MM.1S (cell line): ENCODE measurements at regions not wholly inside any gene's neighbourhood (a gene's known extent, or its start where the extent isn't known, plus 50 kb on each side); places are given as distances from the start of the nearest gene placed in this dataset.

Experiments used
- EZH2 ChIP-seq: fragments of 300-600 bp; sonication (generic); optimal IDR thresholded peaks from 2 replicates; pipeline ENCODE3; 2017; ENCODE audit warnings: low read depth, mild to moderate bottlenecking, antibody characterized with exemption, low read length, mixed read lengths
- EZH2phosphoT487 ChIP-seq: fragments of 300-600 bp; sonication (generic); IDR thresholded peaks from 2 replicates; pipeline ENCODE4 v1.6.1; 2018; ENCODE audit warnings: antibody characterized with exemption, low read length
- TF ChIP-seq, protein P1 (sequence below): fragments of 300-600 bp; sonication (generic); IDR thresholded peaks from 2 replicates; pipeline ENCODE4 v1.5.1; 2016; ENCODE audit warnings: antibody characterized with exemption, low read length, mixed read lengths

- TF ChIP-seq EZH2 (no peak), EZH2phosphoT487 (no peak)
- TF ChIP-seq, protein P1, sequence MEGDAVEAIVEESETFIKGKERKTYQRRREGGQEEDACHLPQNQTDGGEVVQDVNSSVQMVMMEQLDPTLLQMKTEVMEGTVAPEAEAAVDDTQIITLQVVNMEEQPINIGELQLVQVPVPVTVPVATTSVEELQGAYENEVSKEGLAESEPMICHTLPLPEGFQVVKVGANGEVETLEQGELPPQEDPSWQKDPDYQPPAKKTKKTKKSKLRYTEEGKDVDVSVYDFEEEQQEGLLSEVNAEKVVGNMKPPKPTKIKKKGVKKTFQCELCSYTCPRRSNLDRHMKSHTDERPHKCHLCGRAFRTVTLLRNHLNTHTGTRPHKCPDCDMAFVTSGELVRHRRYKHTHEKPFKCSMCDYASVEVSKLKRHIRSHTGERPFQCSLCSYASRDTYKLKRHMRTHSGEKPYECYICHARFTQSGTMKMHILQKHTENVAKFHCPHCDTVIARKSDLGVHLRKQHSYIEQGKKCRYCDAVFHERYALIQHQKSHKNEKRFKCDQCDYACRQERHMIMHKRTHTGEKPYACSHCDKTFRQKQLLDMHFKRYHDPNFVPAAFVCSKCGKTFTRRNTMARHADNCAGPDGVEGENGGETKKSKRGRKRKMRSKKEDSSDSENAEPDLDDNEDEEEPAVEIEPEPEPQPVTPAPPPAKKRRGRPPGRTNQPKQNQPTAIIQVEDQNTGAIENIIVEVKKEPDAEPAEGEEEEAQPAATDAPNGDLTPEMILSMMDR = no peak
Measured at GRCh38 chr2:138274421-138275291, 226.9 kb upstream of the SPOPL start.
